ENCODE measurements at regions not wholly inside any gene's neighbourhood (a gene's known extent, or its start where the extent isn't known, plus 50 kb on each side); places are given as distances from the start of the nearest gene placed in this dataset.
A peak's percentile ranks its signal among the peaks of the same experiment; 100 is the strongest.
"Not testable (repeated sequence)": the region's sequence is repeated elsewhere in the genome, so short reads cannot be mapped to it uniquely, and the experiment has no call there.

- H3F3A ChIP-seq (ENCODE audit: low read depth): no peaks in the 10 kb centered on the region
- Mint-ChIP-seq H3K9me3 (peaks cover 3% of the 10 kb centered on the region), H3K27ac (no peak overlapping the region), H3K36me3 (no peaks in the 10 kb centered on the region), H3K4me1 (peaks cover 3% of the 10 kb centered on the region), H3K4me3 (no peak overlapping the region), H3K27me3 (ENCODE audit: insufficient read depth, low read depth) (no peaks in the 10 kb centered on the region)
- H3K4me1 ChIP-seq: no peaks in the 10 kb centered on the region
- no peak overlapping the region for H3K9ac ChIP-seq
- no peaks in the 10 kb centered on the region for H3K36me3 ChIP-seq
- H3K4me2 ChIP-seq: no peak overlapping the region
- no peak overlapping the region for H3K4me3 ChIP-seq
- H3K9me3 ChIP-seq (ENCODE audit: low read depth): no peaks in the 10 kb centered on the region
- H2AFZ ChIP-seq (replicated peaks): no peak overlapping the region
- DNase-seq (ENCODE audit: low spot score): no peak
- H3K27me3 ChIP-seq: no peaks in the 10 kb centered on the region
- no peak overlapping the region for H3K27ac ChIP-seq
- H3K79me2 ChIP-seq (ENCODE audit: low read depth): no peaks in the 10 kb centered on the region
- TF ChIP-seq EZH2phosphoT487 (IDR thresholded peaks at IDR 0.05) (no peak), EZH2 (IDR thresholded peaks at IDR 0.05) (no peak)
- no peaks in the 10 kb centered on the region for H4K20me1 ChIP-seq (ENCODE audit: low read depth)
Measured at GRCh38 chr4:72706684-72707083, 137.7 kb upstream of the ADAMTS3 start.

- H3K4me1 ChIP-seq; H3F3A ChIP-seq (ENCODE audit: low read depth); DNase-seq (ENCODE audit: low spot score); H3K27me3 ChIP-seq; H3K27ac ChIP-seq; H3K9me3 ChIP-seq (ENCODE audit: low read depth); H3K4me3 Mint-ChIP-seq; H4K20me1 ChIP-seq (ENCODE audit: low read depth); H3K9ac ChIP-seq; H2AFZ ChIP-seq (replicated peaks); H3K9me3 Mint-ChIP-seq; H3K4me3 ChIP-seq; H3K27me3 Mint-ChIP-seq (ENCODE audit: insufficient read depth, low read depth); H3K36me3 ChIP-seq; H3K4me1 Mint-ChIP-seq; H3K36me3 Mint-ChIP-seq; H3K27ac Mint-ChIP-seq; H3K79me2 ChIP-seq (ENCODE audit: low read depth); H3K4me2 ChIP-seq: not testable (repeated sequence)
Measured at GRCh38 chr4:72704925-72705640, 136.1 kb upstream of the ADAMTS3 start.

GRCh38 chr4:72702948-72703347 lies 133.9 kb upstream of the ADAMTS3 start:
- Histone ChIP-seq H3K9me3 (ENCODE audit: low read depth) (no peaks in the 10 kb centered on the region), H3K27ac (no peak overlapping the region), H3K4me3 (no peak overlapping the region), H4K20me1 (ENCODE audit: low read depth) (no peaks in the 10 kb centered on the region), H3K79me2 (ENCODE audit: low read depth) (no peaks in the 10 kb centered on the region), H3K36me3 (no peaks in the 10 kb centered on the region), H3K9ac (no peak overlapping the region), H3F3A (ENCODE audit: low read depth) (no peaks in the 10 kb centered on the region), H2AFZ (replicated peaks) (peak overlapping the region; percentile 9), H3K4me1 (no peaks in the 10 kb centered on the region), H3K27me3 (no peaks in the 10 kb centered on the region), H3K4me2 (no peak overlapping the region)
- Mint-ChIP-seq H3K4me3 (no peak overlapping the region), H3K9me3 (peaks cover under 1% of the 10 kb centered on the region), H3K4me1 (peaks cover under 1% of the 10 kb centered on the region), H3K27me3 (ENCODE audit: insufficient read depth, low read depth) (no peaks in the 10 kb centered on the region), H3K36me3 (no peaks in the 10 kb centered on the region), H3K27ac (no peak overlapping the region)
- no peak for DNase-seq (ENCODE audit: low spot score)
- TF ChIP-seq EZH2phosphoT487 (IDR thresholded peaks at IDR 0.05) (no peak), EZH2 (IDR thresholded peaks at IDR 0.05) (no peak), CTCF (IDR thresholded peaks at IDR 0.05) (no peak)

GRCh38 chr4:72701987-72702819 lies 133.2 kb upstream of the ADAMTS3 start:
- H3K36me3 Mint-ChIP-seq: no peaks in the 10 kb centered on the region
- H3K4me3 ChIP-seq: no peak overlapping the region
- DNase-seq (ENCODE audit: low spot score): peak; percentile 76
- no peak overlapping the region for H3K27ac ChIP-seq
- no peaks in the 10 kb centered on the region for H3K27me3 Mint-ChIP-seq (ENCODE audit: insufficient read depth, low read depth)
- no peak overlapping the region for H3K9ac ChIP-seq
- H3K79me2 ChIP-seq (ENCODE audit: low read depth): no peaks in the 10 kb centered on the region
- peak overlapping the region; percentile 22 for H3K4me3 Mint-ChIP-seq
- H3K27ac Mint-ChIP-seq: no peak overlapping the region
- TF ChIP-seq CTCF (IDR thresholded peaks at IDR 0.05) (peak; percentile 76), EZH2phosphoT487 (IDR thresholded peaks at IDR 0.05) (no peak), EZH2 (IDR thresholded peaks at IDR 0.05) (no peak)
- no peak overlapping the region for H2AFZ ChIP-seq (replicated peaks)
- H4K20me1 ChIP-seq (ENCODE audit: low read depth): no peaks in the 10 kb centered on the region
- no peaks in the 10 kb centered on the region for H3K9me3 ChIP-seq (ENCODE audit: low read depth)
- no peaks in the 10 kb centered on the region for H3K4me1 ChIP-seq
- no peaks in the 10 kb centered on the region for H3K4me1 Mint-ChIP-seq
- H3K9me3 Mint-ChIP-seq: no peaks in the 10 kb centered on the region
- H3F3A ChIP-seq (ENCODE audit: low read depth): no peaks in the 10 kb centered on the region
- H3K27me3 ChIP-seq: no peaks in the 10 kb centered on the region
- H3K4me2 ChIP-seq: peak overlapping the region; percentile 30
- no peaks in the 10 kb centered on the region for H3K36me3 ChIP-seq
